K562 (cell line): ENCODE measurements at regions not wholly inside any gene's neighbourhood (a gene's known extent, or its start where the extent isn't known, plus 50 kb on each side); places are given as distances from the start of the nearest gene placed in this dataset.

Experiments used
- ATAC-seq: fragments of 200-7000 bp; cut with Tn5 transposase; 3 replicates; pipeline ENCODE4 v1.9.1; 2020; ENCODE audit warnings: moderate library complexity
- BruUV-seq: library from RNA; stranded (reverse); fragments of 400-500 nt; replicated peaks from 2 replicates; lab custom pipeline; 2021; lab: Mats Ljungman, UMichigan
- CTCF ChIA-PET: fragments of 300-600 bp; formaldehyde crosslinking; extraction: SDS; loops from one replicate; lab custom pipeline; 2021; ENCODE audit warnings: low intra/inter-chr PET ratio; lab: Yijun Ruan, JAX
- POLR2A ChIA-PET: fragments of 300-600, 350-650 bp; sonication (Branson Sonifier 250); formaldehyde crosslinking; extraction: SDS; loops from one replicate; lab custom pipeline; 2021; ENCODE audit warnings: antibody characterized with exemption, inconsistent platforms; lab: Yijun Ruan, JAX
- DNase-seq, 4 experiments: peaks; one replicate each; pipeline versions ENCODE4 v3.0.0 to v3.0.0-alpha.2; 2011 to 2018; ENCODE audit warnings: low spot score in 3 of 4, mixed read lengths in 3 of 4; ENCODE audit errors: extremely low read depth in 1 of 4
- FAIRE-seq: peaks from 2 replicates; lab custom pipeline; 2011; peaks lifted over from hg19 to GRCh38; lab: Jason Lieb, UNC
- H2AFZ ChIP-seq: 2 replicates; pipeline ENCODE4 v1.6.0; 2011; ENCODE audit warnings: low read depth, low read length, control low read depth, inconsistent platforms
- H3K27ac ChIP-seq: fragments of 200-600 bp; 3 replicates; pipeline ENCODE4 v1.8.0; 2011; ENCODE audit warnings: low read depth, mild to moderate bottlenecking, control low read depth, inconsistent platforms, low read length, moderate library complexity, mixed read lengths; ENCODE audit errors: extremely low read depth
- H3K27me3 ChIP-seq, 2 experiments: fragments of 300-600 bp in 1 of 2; 2 replicates in 1 of 2; 3 replicates in 1 of 2; pipeline versions ENCODE4 v1.6.0 to v1.8.0; 2011; ENCODE audit warnings: inconsistent platforms in 2 of 2, low read length in 2 of 2, mild to moderate bottlenecking in 1 of 2, mixed read lengths in 1 of 2, moderate library complexity in 1 of 2; ENCODE audit not compliant: control insufficient read depth in 2 of 2, insufficient read depth in 2 of 2
- H3K36me3 ChIP-seq: fragments of 300-600 bp; 3 replicates; pipeline ENCODE4 v1.8.0; 2011; ENCODE audit warnings: mild to moderate bottlenecking, low read length, inconsistent platforms; ENCODE audit not compliant: control insufficient read depth, insufficient read depth
- H3K4me1 ChIP-seq, 2 experiments: fragments of 200-600 bp in 1 of 2; replicated peaks in 1 of 2; 2 replicates in 1 of 2; 3 replicates in 1 of 2; pipeline versions ENCODE4 v1.5.1 to v1.8.0; 2011; ENCODE audit warnings: inconsistent platforms in 2 of 2, low read length in 2 of 2, mild to moderate bottlenecking in 1 of 2, mixed read lengths in 1 of 2, moderate library complexity in 1 of 2; ENCODE audit not compliant: control insufficient read depth in 2 of 2, insufficient read depth in 2 of 2
- H3K4me2 ChIP-seq: 2 replicates; pipeline ENCODE4 v1.6.1; 2011; ENCODE audit warnings: low read length, control low read depth, inconsistent platforms, mixed read lengths; ENCODE audit not compliant: insufficient read depth
- H3K4me3 ChIP-seq: fragments of 200-600 bp; sonication (generic), shearing (Covaris generic); 2 replicates; pipeline ENCODE4 v1.5.1; 2016; ENCODE audit warnings: control low read depth, inconsistent platforms
- H3K79me2 ChIP-seq: fragments of 200-600 bp; 3 replicates; pipeline ENCODE4 v1.8.0; 2011; ENCODE audit warnings: low read length, inconsistent platforms; ENCODE audit not compliant: control insufficient read depth, insufficient read depth
- H3K9ac ChIP-seq, 2 experiments: 2 replicates each; pipeline versions ENCODE4 v1.6.0 to v1.6.1; 2011; ENCODE audit warnings: low read depth in 2 of 2, low read length in 2 of 2, control low read depth in 1 of 2, inconsistent platforms in 1 of 2, mild to moderate bottlenecking in 1 of 2, mixed read lengths in 1 of 2; ENCODE audit not compliant: insufficient read depth in 1 of 2
- H3K9me1 ChIP-seq: one replicate; pipeline ENCODE4 v1.6.0; 2011; ENCODE audit warnings: inconsistent platforms, mild to moderate bottlenecking, low read length, moderate library complexity; ENCODE audit not compliant: control insufficient read depth, insufficient read depth
- H3K9me3 ChIP-seq: replicated peaks from 2 replicates; pipeline ENCODE4 v1.5.1; 2011; ENCODE audit warnings: low read depth, low read length, inconsistent platforms; ENCODE audit not compliant: control insufficient read depth, insufficient read depth
- H4K20me1 ChIP-seq: replicated peaks from 2 replicates; pipeline ENCODE4 v1.6.1; 2011; ENCODE audit warnings: low read length, inconsistent platforms, mixed read lengths; ENCODE audit not compliant: control insufficient read depth, insufficient read depth
- CHAMP1 ChIP-seq: fragments of 450-650 bp; IDR thresholded peaks from 2 replicates; pipeline ENCODE4 v1.6.1; 2016; ENCODE audit warnings: mild to moderate bottlenecking
- CHD1 ChIP-seq: fragments of 200-600 bp; sonication (generic); IDR thresholded peaks from one replicate; pipeline ENCODE4 v1.6.1; 2012; ENCODE audit warnings: mild to moderate bottlenecking, moderate library complexity, low read length, inconsistent platforms
- KLF10 ChIP-seq: fragments of 250-450 bp; sonication (Bioruptor Pico); IDR thresholded peaks from 2 replicates; pipeline ENCODE4 v1.6.1; 2021; ENCODE audit warnings: matching md5 sums
- NFYB ChIP-seq: IDR thresholded peaks from 2 replicates; pipeline ENCODE4 v1.6.1; 2011; ENCODE audit warnings: mild to moderate bottlenecking, moderate library complexity; ENCODE audit not compliant: insufficient read length; ENCODE audit errors: extremely low read depth
- POLR2H ChIP-seq: IDR thresholded peaks from 2 replicates; pipeline ENCODE4 v1.6.1; 2016; ENCODE audit warnings: missing genetic modification characterization, low read depth, mild to moderate bottlenecking, control low read depth, missing compliant biosample characterization, moderate library complexity
- SRF ChIP-seq, 2 experiments: fragments of 250-450, 450-650 bp in 1 of 2; sonication (Bioruptor Pico) in 1 of 2; sonication (generic) in 1 of 2; formaldehyde crosslinking; IDR thresholded peaks; 2 replicates each; pipeline versions ENCODE4 v1.5.0 to v1.5.1; 2020 to 2022; ENCODE audit warnings: mild to moderate bottlenecking in 1 of 2, missing genetic modification reagents in 1 of 2
- TBL1XR1 ChIP-seq, 2 experiments: IDR thresholded peaks; 2 replicates each; pipeline ENCODE4 v1.6.1; 2012; ENCODE audit warnings: improper control_type of control experiment in 2 of 2, low read length in 2 of 2, mild to moderate bottlenecking in 1 of 2
- ZBTB5 ChIP-seq: fragments of 450-650 bp; IDR thresholded peaks from 2 replicates; pipeline ENCODE4 v1.6.1; 2017; ENCODE audit warnings: antibody characterized with exemption
- WGBS: fragments of 100-300 bp; shearing (Covaris generic); methylation state at CpG from one replicate; pipeline ENCODE4 v1.1.6; 2016; ENCODE audit warnings: low coverage, mixed read lengths; ENCODE audit not compliant: insufficient coverage; ENCODE audit errors: missing lambda C conversion rate; 5-methylcytosine and 5-hydroxymethylcytosine counted together
- in situ Hi-C: fragments of 300-500 bp; cut with MboI; formaldehyde crosslinking; loops from 4 replicates; pipeline ENCODE4 v1.15.0; 2018; ENCODE audit warnings: inconsistent platforms, mixed read lengths
- intact Hi-C: fragments of 100-400 bp; cut with micrococcal nuclease; formaldehyde crosslinking; loops from 2 replicates; pipeline ENCODE4 v1.14.2; 2022
- TF ChIP-seq, protein P1 (sequence below): fragments of 450-650 bp; IDR thresholded peaks from 2 replicates; pipeline ENCODE4 v1.6.1; 2016
- TF ChIP-seq, protein P2 (sequence below): fragments of 250-450 bp; sonication (Bioruptor Pico); IDR thresholded peaks from 2 replicates; pipeline ENCODE4 v1.4.0; 2020; ENCODE audit warnings: mild to moderate bottlenecking, moderate library complexity

DNA sequence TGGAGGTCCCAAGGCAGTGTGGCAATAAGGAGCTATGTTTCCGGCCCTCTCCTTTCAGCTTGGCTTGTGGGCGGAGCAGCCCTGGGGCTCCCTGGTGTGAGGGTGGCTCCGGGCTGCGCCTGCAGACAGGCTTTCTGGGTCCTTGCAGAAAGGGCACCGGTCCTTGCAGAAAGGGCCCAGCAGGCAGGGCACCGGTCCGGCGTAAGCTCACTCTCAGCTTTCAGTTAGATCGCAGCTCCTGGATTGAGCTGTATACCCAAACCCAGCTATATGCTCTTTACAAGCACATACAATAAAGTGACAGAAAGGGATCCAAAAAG is 293.8 kb upstream of the SHH start (continued):
- TF ChIP-seq CHAMP1 (no peak), CHD1 (no peak)

GRCh38 chr7:156105337-156106106 is 293.3 kb upstream of the SHH start:
- H3K27me3 ChIP-seq = peaks cover 19 to 64% of the 10 kb centered on the region in 2 experiments; a peak in 4 of 5 replicates
- H3K9ac ChIP-seq = no peak overlapping the region
- CTCF ChIA-PET = no interaction called here
- H3K36me3 ChIP-seq = no peaks in the 10 kb centered on the region
- H3K27ac ChIP-seq = no peak overlapping the region
- no peak for DNase-seq
- no peak for ATAC-seq
- FAIRE-seq = no peak
- H3K9me3 ChIP-seq = no peaks in the 10 kb centered on the region
- no peak overlapping the region for H3K4me2 ChIP-seq
- in situ Hi-C loops = no loop called here
- peaks cover 0 to 6% of the 10 kb centered on the region in 2 experiments; a peak in 1 of 5 replicates for H3K4me1 ChIP-seq
- no peaks in the 10 kb centered on the region for H3K9me1 ChIP-seq
- no peak for TF ChIP-seq TBL1XR1 (IDR thresholded peaks at IDR 0.05; ENCODE audit: low read length in 2 of 2)
- TF ChIP-seq POLR2H (tag) = no peak
- TF ChIP-seq, protein P1, sequence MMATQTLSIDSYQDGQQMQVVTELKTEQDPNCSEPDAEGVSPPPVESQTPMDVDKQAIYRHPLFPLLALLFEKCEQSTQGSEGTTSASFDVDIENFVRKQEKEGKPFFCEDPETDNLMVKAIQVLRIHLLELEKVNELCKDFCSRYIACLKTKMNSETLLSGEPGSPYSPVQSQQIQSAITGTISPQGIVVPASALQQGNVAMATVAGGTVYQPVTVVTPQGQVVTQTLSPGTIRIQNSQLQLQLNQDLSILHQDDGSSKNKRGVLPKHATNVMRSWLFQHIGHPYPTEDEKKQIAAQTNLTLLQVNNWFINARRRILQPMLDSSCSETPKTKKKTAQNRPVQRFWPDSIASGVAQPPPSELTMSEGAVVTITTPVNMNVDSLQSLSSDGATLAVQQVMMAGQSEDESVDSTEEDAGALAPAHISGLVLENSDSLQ = no peak
- TF ChIP-seq NFYB = no peak
- TF ChIP-seq, protein P2, sequence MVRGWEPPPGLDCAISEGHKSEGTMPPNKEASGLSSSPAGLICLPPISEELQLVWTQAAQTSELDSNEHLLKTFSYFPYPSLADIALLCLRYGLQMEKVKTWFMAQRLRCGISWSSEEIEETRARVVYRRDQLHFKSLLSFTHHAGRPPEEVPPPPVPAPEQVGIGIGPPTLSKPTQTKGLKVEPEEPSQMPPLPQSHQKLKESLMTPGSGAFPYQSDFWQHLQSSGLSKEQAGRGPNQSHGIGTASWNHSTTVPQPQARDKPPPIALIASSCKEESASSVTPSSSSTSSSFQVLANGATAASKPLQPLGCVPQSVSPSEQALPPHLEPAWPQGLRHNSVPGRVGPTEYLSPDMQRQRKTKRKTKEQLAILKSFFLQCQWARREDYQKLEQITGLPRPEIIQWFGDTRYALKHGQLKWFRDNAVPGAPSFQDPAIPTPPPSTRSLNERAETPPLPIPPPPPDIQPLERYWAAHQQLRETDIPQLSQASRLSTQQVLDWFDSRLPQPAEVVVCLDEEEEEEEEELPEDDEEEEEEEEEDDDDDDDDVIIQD (CRISPR knock-in tag) = no peak
- no peak for TF ChIP-seq KLF10
- no peak for TF ChIP-seq SRF (CRISPR knock-in tag; IDR thresholded peaks at IDR 0.05)
- no peak for TF ChIP-seq ZBTB5
- TF ChIP-seq, all 486 proteins: peak for 0
- no peak overlapping the region for H2AFZ ChIP-seq
- H4K20me1 ChIP-seq = no peaks in the 10 kb centered on the region
- WGBS = under 1% methylated on average over 34 of the region's 34 CpGs
- no TSS peak for BruUV-seq
- no peak overlapping the region for H3K4me3 ChIP-seq
- intact Hi-C loops = no loop called here
- POLR2A ChIA-PET = interaction anchor here (0.5 to 1.1 kb wide), 4 partner anchors 8 to 231 kb away, joined by 3 to 4 read pairs (median 3); no protein-coding TSS in a partner anchor
- no peaks in the 10 kb centered on the region for H3K79me2 ChIP-seq
